ENCODE measurements at regions not wholly inside any gene's neighbourhood (a gene's known extent, or its start where the extent isn't known, plus 50 kb on each side); places are given as distances from the start of the nearest gene placed in this dataset.

DNA sequence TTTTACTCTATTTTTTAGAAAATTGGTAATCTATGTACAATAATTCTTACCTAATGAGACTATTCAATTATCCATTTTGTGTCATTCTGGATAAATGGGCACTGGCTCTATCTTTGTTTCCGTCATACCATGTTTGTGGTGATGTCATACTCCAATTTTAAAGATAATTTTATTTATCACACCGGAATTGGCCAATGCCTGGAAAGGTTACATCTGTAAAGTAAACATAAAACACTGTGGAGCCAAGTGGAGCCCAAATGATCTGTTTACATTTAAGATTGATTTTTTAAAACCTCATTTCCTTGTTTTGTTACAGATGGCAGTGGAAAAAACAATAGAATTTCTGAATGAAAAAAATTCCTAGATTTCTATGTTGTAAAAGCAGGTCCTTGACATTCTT lies 120.2 kb upstream of the GPRIN3 start:
- H3K4me1 Mint-ChIP-seq (ENCODE audit: low read depth): no peaks in the 10 kb centered on the region
- H3K27ac Mint-ChIP-seq (ENCODE audit: unreplicated experiment): no peak overlapping the region
- H3K9me3 Mint-ChIP-seq (ENCODE audit: low read depth): no peaks in the 10 kb centered on the region
- H3K4me3 Mint-ChIP-seq (ENCODE audit: unreplicated experiment): no peak overlapping the region
- no peak for DNase-seq (ENCODE audit: low spot score)
- TF ChIP-seq, protein P1, sequence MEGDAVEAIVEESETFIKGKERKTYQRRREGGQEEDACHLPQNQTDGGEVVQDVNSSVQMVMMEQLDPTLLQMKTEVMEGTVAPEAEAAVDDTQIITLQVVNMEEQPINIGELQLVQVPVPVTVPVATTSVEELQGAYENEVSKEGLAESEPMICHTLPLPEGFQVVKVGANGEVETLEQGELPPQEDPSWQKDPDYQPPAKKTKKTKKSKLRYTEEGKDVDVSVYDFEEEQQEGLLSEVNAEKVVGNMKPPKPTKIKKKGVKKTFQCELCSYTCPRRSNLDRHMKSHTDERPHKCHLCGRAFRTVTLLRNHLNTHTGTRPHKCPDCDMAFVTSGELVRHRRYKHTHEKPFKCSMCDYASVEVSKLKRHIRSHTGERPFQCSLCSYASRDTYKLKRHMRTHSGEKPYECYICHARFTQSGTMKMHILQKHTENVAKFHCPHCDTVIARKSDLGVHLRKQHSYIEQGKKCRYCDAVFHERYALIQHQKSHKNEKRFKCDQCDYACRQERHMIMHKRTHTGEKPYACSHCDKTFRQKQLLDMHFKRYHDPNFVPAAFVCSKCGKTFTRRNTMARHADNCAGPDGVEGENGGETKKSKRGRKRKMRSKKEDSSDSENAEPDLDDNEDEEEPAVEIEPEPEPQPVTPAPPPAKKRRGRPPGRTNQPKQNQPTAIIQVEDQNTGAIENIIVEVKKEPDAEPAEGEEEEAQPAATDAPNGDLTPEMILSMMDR (IDR thresholded peaks at IDR 0.05): no peak
- H3K27me3 Mint-ChIP-seq (ENCODE audit: low read depth): peaks cover 4% of the 10 kb centered on the region
- H3K36me3 Mint-ChIP-seq (ENCODE audit: low read depth): peaks cover 3% of the 10 kb centered on the region

DNA sequence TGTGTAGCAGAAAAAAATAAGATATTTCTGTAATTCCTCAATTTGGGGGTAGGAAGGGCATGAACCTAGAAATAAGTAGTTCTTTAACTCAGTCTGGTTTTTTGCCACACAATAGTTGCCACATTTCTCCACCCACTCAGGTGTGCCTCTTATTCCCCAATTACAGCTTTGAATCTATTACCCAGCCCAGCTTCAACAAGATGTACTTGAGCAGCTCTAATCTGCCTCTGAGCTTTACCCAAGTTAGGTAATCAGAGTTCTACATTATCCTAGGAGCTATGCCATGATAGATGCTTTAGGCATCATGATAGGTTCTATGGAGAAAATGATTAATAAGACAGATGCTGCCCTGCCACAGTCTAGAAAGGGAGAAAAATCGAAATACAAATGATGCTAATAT lies 117.4 kb upstream of the GPRIN3 start:
- TF ChIP-seq, protein P1 (IDR thresholded peaks at IDR 0.05): no peak
- Mint-ChIP-seq H3K9me3 (ENCODE audit: low read depth) (no peaks in the 10 kb centered on the region), H3K4me1 (ENCODE audit: low read depth) (peaks cover 5% of the 10 kb centered on the region), H3K4me3 (ENCODE audit: unreplicated experiment) (no peak overlapping the region), H3K36me3 (ENCODE audit: low read depth) (peaks cover 3% of the 10 kb centered on the region), H3K27me3 (ENCODE audit: low read depth) (peaks cover 3% of the 10 kb centered on the region), H3K27ac (ENCODE audit: unreplicated experiment) (no peak overlapping the region)
- DNase-seq (ENCODE audit: low spot score): no peak

DNA sequence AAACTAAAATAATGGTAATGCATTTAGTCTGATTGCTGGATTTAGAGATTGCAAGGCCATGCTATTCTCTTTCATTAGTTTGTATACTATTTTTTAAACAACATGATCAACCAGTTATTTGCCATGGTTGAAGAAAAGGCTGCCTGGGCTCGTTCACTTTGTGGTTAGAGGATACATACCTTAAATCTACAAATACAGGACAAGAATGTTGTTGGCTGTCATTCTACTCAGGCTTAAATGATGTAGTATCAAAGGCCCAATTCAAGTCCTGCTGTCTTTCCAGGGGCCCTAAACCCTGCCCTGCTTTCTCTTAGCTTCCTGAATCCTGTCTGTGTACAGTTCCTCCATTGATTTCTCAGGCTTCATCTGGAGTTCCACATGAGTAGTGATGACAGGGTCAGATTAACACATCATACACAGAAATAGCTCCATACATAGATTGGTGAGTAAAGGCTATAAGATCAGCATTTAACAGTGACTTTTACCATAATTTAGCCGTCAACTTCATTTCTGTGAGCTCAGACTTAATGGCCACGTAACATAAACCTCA lies 114.9 kb upstream of the GPRIN3 start:
- TF ChIP-seq, protein P1 (IDR thresholded peaks at IDR 0.05): no peak
- Mint-ChIP-seq H3K4me3 (ENCODE audit: unreplicated experiment) (no peak overlapping the region), H3K4me1 (ENCODE audit: low read depth) (peaks cover 10% of the 10 kb centered on the region), H3K36me3 (ENCODE audit: low read depth) (no peaks in the 10 kb centered on the region), H3K27ac (ENCODE audit: unreplicated experiment) (no peak overlapping the region), H3K27me3 (ENCODE audit: low read depth) (no peaks in the 10 kb centered on the region), H3K9me3 (ENCODE audit: low read depth) (no peaks in the 10 kb centered on the region)
- no peak for DNase-seq (ENCODE audit: low spot score)

DNA sequence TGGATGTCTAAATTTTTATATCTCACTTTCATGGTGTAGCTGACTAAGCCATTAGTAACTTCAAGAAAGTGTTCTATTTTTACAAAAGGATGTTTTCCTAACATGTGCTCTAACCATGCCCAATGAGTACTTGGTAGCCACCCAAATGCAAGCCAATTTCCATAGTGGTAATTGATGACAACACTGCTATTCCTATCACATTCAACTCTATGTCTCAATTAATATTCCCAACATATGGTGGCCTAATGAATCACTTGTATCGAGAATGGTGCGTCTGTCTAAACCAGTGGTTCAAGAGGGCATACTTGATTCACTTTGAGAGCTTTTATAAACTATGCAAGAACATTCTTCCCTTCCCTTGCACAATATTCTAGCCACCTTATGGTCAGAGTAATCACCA lies 112.9 kb upstream of the GPRIN3 start:
- Mint-ChIP-seq H3K27me3 (ENCODE audit: low read depth) (no peaks in the 10 kb centered on the region), H3K9me3 (ENCODE audit: low read depth) (no peaks in the 10 kb centered on the region), H3K4me1 (ENCODE audit: low read depth) (peaks cover 16% of the 10 kb centered on the region), H3K27ac (ENCODE audit: unreplicated experiment) (no peak overlapping the region), H3K4me3 (ENCODE audit: unreplicated experiment) (no peak overlapping the region), H3K36me3 (ENCODE audit: low read depth) (no peaks in the 10 kb centered on the region)
- no peak for DNase-seq (ENCODE audit: low spot score)
- TF ChIP-seq, protein P1 (IDR thresholded peaks at IDR 0.05): no peak

DNA sequence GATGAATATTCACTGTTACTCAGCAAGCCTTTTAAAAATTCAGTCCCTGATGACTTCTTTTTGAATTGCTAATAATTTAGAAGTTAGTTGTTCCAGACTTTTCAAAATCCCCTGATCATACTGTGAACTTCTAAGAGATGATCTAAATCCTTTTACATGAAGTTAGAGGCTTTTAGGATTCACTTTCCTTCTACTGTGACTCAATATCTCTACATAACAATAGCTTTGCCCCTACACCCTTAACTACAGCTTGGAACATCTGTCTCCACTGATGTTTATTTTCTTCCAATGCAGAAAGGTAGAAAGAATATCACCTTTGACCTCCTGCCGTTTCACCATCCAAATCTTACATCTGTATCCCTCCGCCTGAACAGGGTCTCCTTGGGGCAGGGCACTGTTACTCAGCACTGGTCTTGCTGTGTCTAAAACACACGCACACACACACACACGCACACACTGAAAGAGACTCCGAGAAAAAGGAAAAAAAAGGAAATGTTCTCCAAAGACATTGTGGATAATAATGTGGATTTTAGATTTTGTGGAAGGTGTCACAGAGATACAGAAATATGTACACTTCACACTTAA lies 111.6 kb upstream of the GPRIN3 start:
- TF ChIP-seq, protein P1 (IDR thresholded peaks at IDR 0.05): no peak
- H3K27me3 Mint-ChIP-seq (ENCODE audit: low read depth): no peaks in the 10 kb centered on the region
- H3K9me3 Mint-ChIP-seq (ENCODE audit: low read depth): no peaks in the 10 kb centered on the region
- H3K4me1 Mint-ChIP-seq (ENCODE audit: low read depth): peaks cover 16% of the 10 kb centered on the region
- no peaks in the 10 kb centered on the region for H3K36me3 Mint-ChIP-seq (ENCODE audit: low read depth)
- no peak for DNase-seq (ENCODE audit: low spot score)
- H3K27ac Mint-ChIP-seq (ENCODE audit: unreplicated experiment): no peak overlapping the region
- no peak overlapping the region for H3K4me3 Mint-ChIP-seq (ENCODE audit: unreplicated experiment)
